ENCODE measurements at regions not wholly inside any gene's neighbourhood (a gene's known extent, or its start where the extent isn't known, plus 50 kb on each side); places are given as distances from the start of the nearest gene placed in this dataset.

DNA sequence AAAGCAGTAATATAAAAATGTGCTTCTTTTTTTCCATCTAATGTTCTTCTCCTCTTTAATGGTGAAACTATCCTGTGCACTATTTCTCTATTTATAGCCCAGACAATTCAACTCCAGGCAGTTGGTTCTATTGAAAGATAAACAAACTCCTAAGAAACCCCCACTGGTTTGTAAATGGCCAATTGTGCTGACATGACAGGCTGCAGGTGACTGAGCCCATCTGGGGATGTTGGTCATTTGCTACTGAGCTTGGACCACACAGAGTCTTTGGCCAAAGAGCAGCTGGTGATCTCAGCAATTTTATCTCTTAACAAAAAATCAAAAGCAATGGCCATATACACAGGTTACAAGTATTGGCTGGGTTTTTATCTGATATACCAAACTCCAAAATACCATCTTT lies 631.8 kb upstream of the CELF2 start:
- TF ChIP-seq, protein P1, sequence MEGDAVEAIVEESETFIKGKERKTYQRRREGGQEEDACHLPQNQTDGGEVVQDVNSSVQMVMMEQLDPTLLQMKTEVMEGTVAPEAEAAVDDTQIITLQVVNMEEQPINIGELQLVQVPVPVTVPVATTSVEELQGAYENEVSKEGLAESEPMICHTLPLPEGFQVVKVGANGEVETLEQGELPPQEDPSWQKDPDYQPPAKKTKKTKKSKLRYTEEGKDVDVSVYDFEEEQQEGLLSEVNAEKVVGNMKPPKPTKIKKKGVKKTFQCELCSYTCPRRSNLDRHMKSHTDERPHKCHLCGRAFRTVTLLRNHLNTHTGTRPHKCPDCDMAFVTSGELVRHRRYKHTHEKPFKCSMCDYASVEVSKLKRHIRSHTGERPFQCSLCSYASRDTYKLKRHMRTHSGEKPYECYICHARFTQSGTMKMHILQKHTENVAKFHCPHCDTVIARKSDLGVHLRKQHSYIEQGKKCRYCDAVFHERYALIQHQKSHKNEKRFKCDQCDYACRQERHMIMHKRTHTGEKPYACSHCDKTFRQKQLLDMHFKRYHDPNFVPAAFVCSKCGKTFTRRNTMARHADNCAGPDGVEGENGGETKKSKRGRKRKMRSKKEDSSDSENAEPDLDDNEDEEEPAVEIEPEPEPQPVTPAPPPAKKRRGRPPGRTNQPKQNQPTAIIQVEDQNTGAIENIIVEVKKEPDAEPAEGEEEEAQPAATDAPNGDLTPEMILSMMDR (IDR thresholded peaks at IDR 0.05): no peak
- TF ChIP-seq EP300 (IDR thresholded peaks at IDR 0.05): no peak
